MM.1S (cell line): ENCODE measurements at regions not wholly inside any gene's neighbourhood (a gene's known extent, or its start where the extent isn't known, plus 50 kb on each side); places are given as distances from the start of the nearest gene placed in this dataset.

ENCODE experiments used
- DNase-seq: peaks from one replicate; pipeline ENCODE4 v3.0.0-alpha.2; 2015
- H2AFZ ChIP-seq: fragments of 300-600 bp; sonication (generic); 2 replicates; pipeline ENCODE4 v1.6.0; 2016; ENCODE audit warnings: antibody characterized with exemption, low read length
- H3F3A ChIP-seq: fragments of 300-600 bp; sonication (generic); 2 replicates; pipeline ENCODE4 v1.6.1; 2016; ENCODE audit warnings: mild to moderate bottlenecking, antibody characterized with exemption, low read length, moderate library complexity, mixed read lengths; ENCODE audit not compliant: insufficient read depth
- H3K27ac ChIP-seq: fragments of 300-600 bp; sonication (generic); 2 replicates; pipeline ENCODE4 v1.5.1; 2016; ENCODE audit warnings: mild to moderate bottlenecking, low read length
- H3K27me3 ChIP-seq: fragments of 300-600 bp; sonication (generic); replicated peaks from 2 replicates; pipeline ENCODE4 v1.6.0; 2016; ENCODE audit warnings: low read length; ENCODE audit not compliant: insufficient read depth
- H3K36me3 ChIP-seq: fragments of 300-600 bp; sonication (generic); replicated peaks from 2 replicates; pipeline ENCODE4 v1.6.1; 2016; ENCODE audit warnings: mild to moderate bottlenecking, low read length, mixed read lengths; ENCODE audit not compliant: insufficient read depth
- H3K4me1 ChIP-seq: fragments of 300-600 bp; sonication (generic); 2 replicates; pipeline ENCODE4 v1.6.1; 2016; ENCODE audit warnings: low read length, mixed read lengths
- H3K4me2 ChIP-seq: fragments of 300-600 bp; sonication (generic); 2 replicates; pipeline ENCODE4 v1.6.0; 2016; ENCODE audit warnings: low read depth, low read length
- H3K4me3 ChIP-seq: fragments of 300-600 bp; sonication (generic); 2 replicates; pipeline ENCODE4 v1.5.1; 2016; ENCODE audit warnings: low read length, mixed read lengths
- H3K79me2 ChIP-seq: fragments of 300-600 bp; sonication (generic); 2 replicates; pipeline ENCODE4 v1.6.1; 2016; ENCODE audit warnings: mixed run types, low read length, mixed read lengths
- H3K9ac ChIP-seq: fragments of 300-600 bp; sonication (generic); 2 replicates; pipeline ENCODE4 v1.6.1; 2016; ENCODE audit warnings: low read length, mixed read lengths
- H3K9me2 ChIP-seq: fragments of 300-600 bp; sonication (generic); replicated peaks from 2 replicates; pipeline ENCODE4 v1.6.1; 2016; ENCODE audit warnings: mild to moderate bottlenecking, low read length, mixed read lengths; ENCODE audit not compliant: insufficient read depth
- H3K9me3 ChIP-seq: fragments of 300-600 bp; sonication (generic); replicated peaks from 2 replicates; pipeline ENCODE4 v1.6.1; 2016; ENCODE audit warnings: mild to moderate bottlenecking, low read length, mixed read lengths; ENCODE audit not compliant: insufficient read depth
- H4K20me1 ChIP-seq: fragments of 300-600 bp; sonication (generic); 2 replicates; pipeline ENCODE4 v1.6.1; 2016; ENCODE audit warnings: mild to moderate bottlenecking, low read length, moderate library complexity, mixed read lengths; ENCODE audit not compliant: insufficient read depth
- CTCF ChIP-seq: fragments of 300-600 bp; sonication (generic); IDR thresholded peaks from 2 replicates; pipeline ENCODE4 v1.5.1; 2016; ENCODE audit warnings: antibody characterized with exemption, low read length, mixed read lengths
- EZH2 ChIP-seq: fragments of 300-600 bp; sonication (generic); optimal IDR thresholded peaks from 2 replicates; pipeline ENCODE3; 2017; ENCODE audit warnings: low read depth, mild to moderate bottlenecking, antibody characterized with exemption, low read length, mixed read lengths
- EZH2phosphoT487 ChIP-seq: fragments of 300-600 bp; sonication (generic); IDR thresholded peaks from 2 replicates; pipeline ENCODE4 v1.6.1; 2018; ENCODE audit warnings: antibody characterized with exemption, low read length

DNA sequence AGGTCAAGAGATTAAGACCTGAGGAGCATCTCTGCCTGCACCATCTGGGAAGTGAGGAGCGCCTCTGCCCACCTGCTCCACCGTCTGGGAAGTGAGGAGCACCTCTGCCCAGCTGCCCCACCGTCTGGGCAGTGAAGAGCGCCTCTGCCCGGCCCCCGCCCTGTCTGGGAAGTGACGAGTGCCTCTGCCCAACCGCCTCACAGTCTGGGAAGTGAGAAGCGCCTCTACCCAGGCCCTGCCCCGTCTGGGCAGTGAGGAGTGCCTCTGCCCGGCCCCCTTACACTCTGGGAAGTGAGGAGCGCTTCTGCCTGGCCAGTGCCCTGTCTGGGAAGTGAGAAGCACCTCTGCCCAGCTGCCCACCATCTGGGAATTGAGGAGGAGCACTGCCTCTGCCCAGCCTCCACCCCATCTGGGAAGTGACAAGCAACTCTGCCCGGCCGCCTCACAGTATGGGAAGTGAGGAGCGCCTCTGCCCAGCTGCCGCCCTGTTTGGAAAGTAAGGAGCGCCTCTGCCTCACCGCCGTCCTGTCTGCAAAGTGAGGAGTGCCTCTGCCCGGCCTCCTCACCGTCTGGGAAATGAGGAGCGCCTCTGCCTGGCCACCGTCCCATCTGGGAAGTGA lies 270.4 kb upstream of the NRSN1 start:
- Histone ChIP-seq H3K9ac (no peak overlapping the region), H3K36me3 (no peaks in the 10 kb centered on the region), H3K4me1 (no peaks in the 10 kb centered on the region), H3K79me2 (no peaks in the 10 kb centered on the region), H4K20me1 (no peaks in the 10 kb centered on the region), H3F3A (no peaks in the 10 kb centered on the region), H3K4me3 (no peak overlapping the region), H3K9me2 (no peaks in the 10 kb centered on the region), H3K9me3 (no peaks in the 10 kb centered on the region), H3K27me3 (no peaks in the 10 kb centered on the region), H3K27ac (no peak overlapping the region), H2AFZ (no peak overlapping the region), H3K4me2 (no peak overlapping the region)
- TF ChIP-seq EZH2 (no peak), CTCF (no peak), EZH2phosphoT487 (no peak)
- DNase-seq: no peak

GRCh38 chr6:23870496-23870895 lies 255.5 kb upstream of the NRSN1 start:
- no peak overlapping the region for H3K9ac ChIP-seq
- H3K27me3 ChIP-seq: no peaks in the 10 kb centered on the region
- H3K9me3 ChIP-seq: no peaks in the 10 kb centered on the region
- H2AFZ ChIP-seq: no peak overlapping the region
- no peak overlapping the region for H3K27ac ChIP-seq
- DNase-seq: no peak
- no peak overlapping the region for H3K4me3 ChIP-seq
- H4K20me1 ChIP-seq: no peaks in the 10 kb centered on the region
- no peaks in the 10 kb centered on the region for H3K79me2 ChIP-seq
- no peaks in the 10 kb centered on the region for H3F3A ChIP-seq
- TF ChIP-seq EZH2phosphoT487 (no peak), CTCF (no peak), EZH2 (no peak)
- H3K4me1 ChIP-seq: no peaks in the 10 kb centered on the region
- H3K36me3 ChIP-seq: no peaks in the 10 kb centered on the region
- no peak overlapping the region for H3K4me2 ChIP-seq
- no peaks in the 10 kb centered on the region for H3K9me2 ChIP-seq

GRCh38 chr6:23873161-23873560 lies 252.9 kb upstream of the NRSN1 start:
- H3K4me3 ChIP-seq: no peak overlapping the region
- no peaks in the 10 kb centered on the region for H3K36me3 ChIP-seq
- H3K9me2 ChIP-seq: no peaks in the 10 kb centered on the region
- no peaks in the 10 kb centered on the region for H4K20me1 ChIP-seq
- no peaks in the 10 kb centered on the region for H3K79me2 ChIP-seq
- H3K4me2 ChIP-seq: no peak overlapping the region
- no peak overlapping the region for H2AFZ ChIP-seq
- TF ChIP-seq EZH2phosphoT487 (no peak), EZH2 (no peak), CTCF (no peak)
- no peaks in the 10 kb centered on the region for H3F3A ChIP-seq
- no peaks in the 10 kb centered on the region for H3K27me3 ChIP-seq
- no peak overlapping the region for H3K27ac ChIP-seq
- no peaks in the 10 kb centered on the region for H3K9me3 ChIP-seq
- no peaks in the 10 kb centered on the region for H3K4me1 ChIP-seq
- H3K9ac ChIP-seq: no peak overlapping the region
- DNase-seq: no peak
